Hepatic stellate cell (primary cell): ENCODE measurements at regions not wholly inside any gene's neighbourhood (a gene's known extent, or its start where the extent isn't known, plus 50 kb on each side); places are given as distances from the start of the nearest gene placed in this dataset.
"Not testable (repeated sequence)": the region's sequence is repeated elsewhere in the genome, so short reads cannot be mapped to it uniquely, and the experiment has no call there.

Experiments
- DNase-seq: peaks from one replicate; pipeline ENCODE4 v3.0.0; 2011; ENCODE audit warnings: low spot score

DNA sequence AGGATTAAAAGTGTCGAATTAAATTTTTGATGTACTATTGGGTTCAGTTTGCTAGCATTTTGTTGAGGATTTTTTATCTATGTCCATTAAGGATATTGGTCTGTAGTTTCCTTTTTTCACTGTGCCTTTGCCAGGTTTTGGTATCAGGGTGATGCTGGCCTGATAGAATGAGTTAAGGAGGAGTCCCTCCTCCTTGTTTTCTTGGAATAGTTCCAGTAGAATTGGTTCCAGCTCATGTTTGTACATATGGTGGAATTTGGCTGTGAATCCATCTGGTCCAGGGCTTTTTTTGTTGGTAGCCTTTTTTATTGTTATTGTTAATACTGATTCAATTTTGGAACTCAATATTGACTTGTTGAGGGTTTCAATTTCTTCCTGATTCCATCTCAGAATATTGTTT, 141.8 kb downstream of the SIM1 start:
- DNase-seq = no peak

DNA sequence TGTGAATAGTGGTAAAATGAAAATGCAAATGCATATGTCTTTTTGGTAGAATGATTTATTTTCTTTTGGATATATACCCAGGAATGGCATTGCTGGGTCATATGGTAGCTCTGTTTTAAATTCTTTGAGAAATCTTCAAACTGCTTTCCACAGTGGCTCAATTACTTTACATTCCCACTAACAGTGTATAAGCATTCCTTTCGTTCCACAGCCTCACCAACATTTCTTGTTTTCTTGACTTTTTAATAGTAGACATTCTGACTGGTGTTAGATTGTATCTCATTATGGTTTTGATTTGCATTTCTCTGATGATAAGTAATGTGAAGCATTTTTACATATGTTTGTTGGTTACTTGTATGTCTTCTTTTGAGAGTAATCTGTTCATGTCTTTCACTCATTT, 144.0 kb downstream of the SIM1 start:
- no peak for DNase-seq

DNA sequence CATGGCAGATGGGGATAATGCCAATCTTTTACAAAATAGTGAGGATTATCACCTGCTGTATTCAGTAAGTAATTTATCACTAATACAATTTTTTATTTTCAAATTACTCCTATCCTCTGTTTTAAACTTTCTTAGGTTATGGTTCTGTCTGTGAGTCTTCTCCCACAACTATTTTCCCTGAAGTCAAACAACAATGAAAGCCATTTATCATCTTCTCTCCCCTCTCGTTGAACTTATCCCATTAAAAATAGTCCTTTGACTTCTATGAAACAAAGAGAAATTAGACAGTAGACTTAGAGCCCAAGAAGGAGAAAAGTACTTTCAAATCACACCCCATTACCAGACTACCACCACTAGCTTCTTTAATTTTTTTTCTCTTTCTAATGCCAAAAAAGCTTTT, 147.7 kb downstream of the SIM1 start:
- DNase-seq = no peak

DNA sequence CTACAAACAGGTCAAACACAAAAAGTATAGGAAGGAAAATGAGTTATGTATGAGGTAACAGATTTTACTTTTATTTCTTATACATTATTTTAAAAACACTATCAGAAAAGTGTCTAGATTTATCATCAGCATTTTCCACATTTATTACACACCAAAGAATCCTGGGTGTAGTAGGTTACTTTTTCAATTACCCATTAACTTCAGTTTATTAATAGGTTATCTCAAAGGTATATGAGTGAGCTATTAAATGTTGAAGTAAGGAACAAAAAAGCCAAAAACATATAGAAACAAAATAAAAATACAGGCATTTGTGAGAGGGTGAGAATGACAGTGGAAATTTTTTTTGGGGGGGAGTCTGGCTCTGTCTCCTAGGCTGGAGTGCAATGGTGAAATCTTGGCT, 150.5 kb downstream of the SIM1 start:
- DNase-seq = no peak

GRCh38 chr6:100311707-100312251, 152.9 kb downstream of the SIM1 start:
- DNase-seq = no peak

- no peak for DNase-seq
Observed at GRCh38 chr6:100309174-100309573, 155.5 kb downstream of the SIM1 start.

GRCh38 chr6:100307561-100307960, 157.2 kb downstream of the SIM1 start:
- DNase-seq = no peak

DNA sequence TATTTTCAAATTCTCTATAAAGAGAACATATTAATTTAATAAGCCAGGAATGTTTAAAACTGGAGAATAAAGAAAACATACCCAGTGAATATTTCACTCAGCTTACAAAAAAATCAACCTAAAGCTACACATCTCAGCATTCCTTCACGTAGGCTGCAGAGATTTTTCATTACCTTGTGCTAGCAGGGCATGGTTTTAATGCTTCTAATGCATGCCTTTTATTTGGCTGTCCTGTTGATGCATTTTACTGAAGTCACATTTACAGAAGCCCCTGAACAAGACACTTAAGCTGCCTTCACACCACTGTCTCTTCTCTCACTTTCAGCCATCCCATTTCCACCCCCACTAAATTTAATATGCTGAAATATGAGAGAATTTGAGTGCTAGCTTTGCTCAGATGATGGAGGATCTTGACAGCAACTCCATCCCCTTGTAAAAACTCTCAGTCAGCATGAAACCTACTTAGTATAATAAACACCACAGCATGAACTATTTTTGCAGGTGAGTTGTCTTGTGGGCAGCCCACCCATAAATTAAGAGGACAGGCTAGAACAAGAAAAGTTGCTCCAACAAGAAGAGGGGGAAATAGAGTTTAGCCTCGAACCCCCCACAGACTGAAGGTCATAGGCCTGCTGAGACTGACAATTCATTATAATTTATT, 159.4 kb downstream of the SIM1 start:
- DNase-seq = no peak

DNA sequence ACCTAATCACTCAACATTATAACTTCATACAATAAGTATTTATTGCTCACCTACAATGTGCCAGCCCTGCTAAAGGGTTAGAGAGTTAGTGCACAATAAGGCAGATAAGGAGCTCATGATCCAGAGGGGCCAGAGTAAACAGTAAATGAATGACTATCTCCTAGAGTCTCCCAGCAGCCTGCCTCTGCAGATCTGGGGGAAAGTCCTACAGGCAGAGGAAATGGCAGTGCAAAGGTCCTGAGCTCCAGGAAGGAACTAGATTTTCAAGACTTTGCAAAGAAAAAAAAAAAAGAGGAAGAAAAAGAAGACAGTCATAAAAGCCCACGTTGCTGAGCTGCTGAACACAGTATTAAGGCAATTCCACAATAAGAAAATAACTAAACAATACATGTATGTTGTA, 160.1 kb downstream of the SIM1 start:
- DNase-seq = no peak

GRCh38 chr6:100301731-100302130, 163.0 kb downstream of the SIM1 start:
- no peak for DNase-seq

DNA sequence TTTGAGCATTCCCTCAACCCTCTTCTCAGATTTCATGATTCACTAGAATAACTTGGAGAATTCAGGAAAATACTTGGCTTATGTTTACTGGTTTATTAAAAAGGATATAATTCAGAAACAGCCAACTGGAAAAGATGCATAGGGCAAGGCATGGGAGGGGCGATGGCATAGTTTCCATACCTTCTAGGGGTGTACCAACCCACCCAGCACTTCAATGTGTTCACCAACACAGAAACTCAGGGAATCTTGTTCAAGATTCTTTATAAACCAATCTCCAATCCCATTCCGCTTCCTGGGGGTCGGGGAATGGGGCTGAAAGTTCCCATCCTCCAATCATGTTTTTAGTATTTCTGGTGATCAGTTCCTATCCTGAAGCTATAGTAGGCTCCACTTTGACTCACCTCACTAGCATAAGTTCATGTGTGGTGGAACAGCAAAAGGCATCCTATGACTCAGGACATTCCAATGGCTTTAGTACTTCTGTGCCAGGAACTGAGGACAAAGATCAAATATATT, 164.4 kb downstream of the SIM1 start:
- peak; percentile 51 for DNase-seq

DNA sequence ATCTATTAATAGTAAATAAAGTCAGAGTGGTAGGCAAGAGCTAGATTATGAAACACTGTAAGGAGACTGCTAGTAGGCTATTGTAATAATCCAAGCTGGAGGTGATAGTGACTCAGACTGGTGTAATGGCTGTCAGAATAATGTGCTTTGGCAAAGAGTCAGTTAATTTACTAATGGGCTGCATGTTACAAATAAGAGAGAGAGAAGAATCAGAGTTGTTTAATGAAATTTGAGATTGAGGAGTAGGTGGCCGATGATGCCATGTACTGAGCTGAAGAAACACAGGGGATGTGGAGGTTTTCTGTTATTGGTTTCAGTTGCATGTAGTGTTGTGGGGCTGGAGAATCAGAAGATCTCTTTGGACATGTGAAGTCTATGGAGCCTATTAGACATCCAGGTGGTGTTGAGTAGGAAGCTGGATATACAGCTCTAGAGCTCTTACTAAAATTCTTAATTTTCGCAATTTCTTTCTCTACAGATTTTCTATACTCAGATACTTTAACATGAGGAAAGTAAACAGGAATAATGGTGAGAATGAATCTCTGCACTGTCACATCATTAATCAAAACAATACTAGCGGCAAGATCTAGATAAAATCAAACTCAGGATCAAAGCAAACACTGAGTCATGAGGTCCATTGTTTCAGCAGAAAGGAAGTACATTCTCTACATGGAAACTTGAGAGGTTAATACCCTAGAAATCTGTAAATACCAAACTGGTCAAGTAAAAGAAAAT, 167.7 kb downstream of the SIM1 start:
- DNase-seq = no peak

GRCh38 chr6:100295172-100295571, 169.5 kb downstream of the SIM1 start:
- DNase-seq = not testable (repeated sequence)

DNA sequence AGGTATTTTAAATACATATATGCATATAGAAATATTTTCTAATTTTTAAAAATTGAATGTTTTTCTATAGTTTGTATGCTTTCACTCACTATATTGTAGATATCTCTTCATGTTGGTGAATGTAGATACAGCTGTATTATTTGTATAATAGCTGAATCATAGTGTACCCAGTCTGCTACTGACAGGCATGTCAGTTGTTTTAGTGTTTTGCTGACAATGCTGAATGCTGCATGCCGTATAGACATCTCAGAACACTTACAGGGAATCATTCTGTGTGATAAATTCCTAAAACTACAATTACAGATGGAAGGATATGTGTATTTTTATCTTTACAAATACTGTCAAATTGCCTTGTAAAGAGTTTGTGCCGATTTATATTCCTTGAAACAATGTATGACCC, 175.4 kb downstream of the SIM1 start:
- no peak for DNase-seq

- DNase-seq = no peak
Observed at GRCh38 chr6:100288311-100288710, 176.4 kb downstream of the SIM1 start.

DNA sequence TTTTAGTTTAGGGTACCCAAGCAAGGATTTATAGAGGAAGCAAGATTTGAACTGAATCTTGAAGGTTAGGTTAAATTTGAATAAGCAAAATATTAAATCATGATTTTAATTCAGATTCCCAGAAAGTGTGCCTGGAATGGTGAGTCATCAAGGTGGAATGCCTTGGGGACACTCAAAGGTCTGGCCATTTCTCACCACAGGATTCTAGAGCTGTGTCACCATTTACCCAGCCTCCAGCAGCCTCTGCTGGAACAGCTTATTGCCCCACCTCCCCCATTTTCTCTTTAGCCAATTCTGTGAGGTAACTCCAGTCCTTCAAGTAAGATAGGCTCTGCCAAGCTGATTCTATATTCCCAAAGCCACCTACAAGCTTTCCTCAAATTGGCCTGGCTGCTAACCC, 181.4 kb downstream of the SIM1 start:
- peak; percentile 47 for DNase-seq

DNA sequence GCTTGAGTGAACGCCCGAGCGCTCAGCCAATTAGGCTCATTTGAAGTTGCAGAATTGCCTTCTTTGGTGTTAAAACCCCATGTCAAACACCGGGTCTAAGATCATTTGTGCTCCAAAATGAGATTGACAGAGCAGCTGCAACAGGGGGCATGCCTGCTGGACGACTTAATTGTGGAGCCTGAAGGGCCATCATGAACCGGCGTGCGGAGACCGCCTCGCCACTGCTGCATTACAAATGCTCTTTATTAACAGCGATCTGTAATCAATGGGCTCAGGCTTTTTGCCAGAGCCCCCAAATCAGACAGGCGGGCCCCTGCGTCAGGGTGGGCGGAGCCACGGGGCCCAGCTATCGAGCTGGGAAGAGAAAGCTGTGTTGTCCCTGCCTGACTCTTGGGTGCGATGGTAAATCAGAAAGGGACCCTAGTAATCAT, 183.2 kb downstream of the SIM1 start:
- DNase-seq = no peak

GRCh38 chr6:100276311-100277057, 188.2 kb downstream of the SIM1 start:
- no peak for DNase-seq

- no peak for DNase-seq
Observed at GRCh38 chr6:100274147-100274546, 190.6 kb downstream of the SIM1 start.

GRCh38 chr6:100271625-100272024, 193.1 kb downstream of the SIM1 start:
- no peak for DNase-seq

GRCh38 chr6:100271202-100271601, 193.5 kb downstream of the SIM1 start:
- DNase-seq = no peak

- peak; percentile 17 for DNase-seq
Observed at GRCh38 chr6:100269189-100269588, 195.5 kb downstream of the SIM1 start.

DNA sequence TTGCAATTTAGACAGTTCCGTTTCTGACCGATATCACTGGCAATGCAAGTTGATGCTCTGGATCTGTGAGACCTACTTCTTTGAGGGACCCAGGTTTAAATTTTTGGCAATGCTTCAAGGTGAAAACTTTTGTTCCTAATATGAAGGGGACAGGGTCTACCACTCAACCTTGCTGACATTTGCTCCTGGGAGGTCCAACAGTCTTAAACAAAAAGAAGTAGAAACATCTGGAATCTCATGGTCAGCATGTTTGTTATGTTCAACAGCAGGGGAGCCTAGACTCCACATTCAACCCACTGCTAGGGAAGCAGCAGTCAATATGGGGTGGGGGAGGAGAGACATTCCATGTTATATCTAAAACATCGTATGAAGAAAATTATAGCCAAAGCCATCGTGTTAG, 196.4 kb downstream of the SIM1 start:
- no peak for DNase-seq
